WTC11 (cell line): ENCODE measurements at regions not wholly inside any gene's neighbourhood (a gene's known extent, or its start where the extent isn't known, plus 50 kb on each side); places are given as distances from the start of the nearest gene placed in this dataset.

Experiments
- ATAC-seq: fragments of 200-7000 bp; cut with Tn5 transposase; 2 replicates; pipeline ENCODE4 v1.10.0; 2021; ENCODE audit warnings: mild to moderate bottlenecking, moderate library complexity
- CTCF ChIA-PET: fragments of 300-600 bp; sonication (Branson Sonifier 250); formaldehyde crosslinking; loops from one replicate; lab custom pipeline; 2021; ENCODE audit warnings: antibody characterized with exemption; lab: Charles Lee
- POLR2A ChIA-PET: fragments of 350-600 bp; sonication (Branson Sonifier 250); formaldehyde crosslinking; loops from one replicate; lab custom pipeline; 2021; ENCODE audit warnings: antibody characterized with exemption; lab: Charles Lee
- DNase-seq: peaks from one replicate; pipeline ENCODE4 v3.0.0; 2021; ENCODE audit warnings: low spot score
- H3K27ac Mint-ChIP-seq: 2 replicates; pipeline ENCODE4 v1.8.0; 2021; ENCODE audit warnings: mixed read lengths
- H3K27me3 Mint-ChIP-seq: 2 replicates; pipeline ENCODE4 v1.8.0; 2021; ENCODE audit warnings: low read depth, mild to moderate bottlenecking, moderate library complexity, mixed read lengths
- H3K36me3 Mint-ChIP-seq: 2 replicates; pipeline ENCODE4 v1.8.0; 2021; ENCODE audit warnings: mixed read lengths
- H3K4me1 Mint-ChIP-seq: 2 replicates; pipeline ENCODE4 v1.8.0; 2022; ENCODE audit warnings: mixed read lengths
- H3K4me3 Mint-ChIP-seq: 2 replicates; pipeline ENCODE4 v1.8.0; 2021; ENCODE audit warnings: mild to moderate bottlenecking, moderate library complexity, mixed read lengths
- H3K9me3 Mint-ChIP-seq: 2 replicates; pipeline ENCODE4 v1.8.0; 2021; ENCODE audit warnings: mixed read lengths
- CBFB ChIP-seq: sonication (generic); formaldehyde crosslinking; IDR thresholded peaks from 2 replicates; pipeline ENCODE4 v1.8.1; 2022; ENCODE audit warnings: mild to moderate bottlenecking, low read depth, missing genetic modification reagents
- EMX1 ChIP-seq: fragments of 250-450 bp; sonication (Bioruptor Pico); IDR thresholded peaks from 2 replicates; pipeline ENCODE4 v1.8.0; 2021; ENCODE audit warnings: mild to moderate bottlenecking
- FOXP1 ChIP-seq: sonication (generic); formaldehyde crosslinking; IDR thresholded peaks from 2 replicates; pipeline ENCODE4 v1.8.0; 2022; ENCODE audit warnings: missing genetic modification reagents, mild to moderate bottlenecking, moderate library complexity, borderline replicate concordance
- GRHL2 ChIP-seq: fragments of 250-450 bp; sonication (Bioruptor Pico); IDR thresholded peaks from 2 replicates; pipeline ENCODE4 v1.8.0; 2022; ENCODE audit warnings: mild to moderate bottlenecking, moderate library complexity; ENCODE audit not compliant: insufficient replicate concordance, severe bottlenecking
- TEAD1 ChIP-seq: sonication (generic); formaldehyde crosslinking; IDR thresholded peaks from 2 replicates; pipeline ENCODE4 v1.8.0; 2022; ENCODE audit warnings: mild to moderate bottlenecking, missing genetic modification reagents
- TP53 ChIP-seq: sonication (generic); formaldehyde crosslinking; IDR thresholded peaks from 2 replicates; pipeline ENCODE4 v1.8.1; 2023; ENCODE audit warnings: mild to moderate bottlenecking, missing genetic modification reagents
- ZNF138 ChIP-seq: sonication (generic); formaldehyde crosslinking; conservative IDR thresholded peaks from 2 replicates; pipeline ENCODE4 v1.8.1; 2022; ENCODE audit warnings: mild to moderate bottlenecking, moderate library complexity, missing genetic modification reagents
- ZNF232 ChIP-seq: sonication (generic); formaldehyde crosslinking; IDR thresholded peaks from 2 replicates; pipeline ENCODE4 v1.8.0; 2022; ENCODE audit warnings: mild to moderate bottlenecking, missing genetic modification reagents
- TF ChIP-seq, protein P1 (sequence below): sonication (generic); formaldehyde crosslinking; IDR thresholded peaks from 2 replicates; pipeline ENCODE4 v1.8.1; 2022; ENCODE audit warnings: missing genetic modification reagents, borderline replicate concordance
- TF ChIP-seq, protein P2 (sequence below): sonication (generic); formaldehyde crosslinking; conservative IDR thresholded peaks from 2 replicates; pipeline ENCODE4 v1.8.1; 2022; ENCODE audit warnings: mild to moderate bottlenecking, missing genetic modification reagents
- TF ChIP-seq, protein P3 (sequence below): sonication (generic); formaldehyde crosslinking; IDR thresholded peaks from 2 replicates; pipeline ENCODE4 v1.8.0; 2022; ENCODE audit warnings: mild to moderate bottlenecking, missing genetic modification reagents
- TF ChIP-seq, protein P4 (sequence below): fragments of 250-450 bp; sonication (Bioruptor Pico); IDR thresholded peaks from 2 replicates; pipeline ENCODE4 v2.1.2; 2022; ENCODE audit warnings: mild to moderate bottlenecking, moderate library complexity
- TF ChIP-seq, protein P5 (sequence below): fragments of 200-600 bp; IDR thresholded peaks from 2 replicates; pipeline ENCODE4 v1.8.0; 2022; ENCODE audit warnings: antibody characterized with exemption
- TF ChIP-seq, protein P6 (sequence below): sonication (generic); formaldehyde crosslinking; IDR thresholded peaks from 2 replicates; pipeline ENCODE4 v1.8.0; 2022; ENCODE audit warnings: mild to moderate bottlenecking, missing genetic modification reagents
- TF ChIP-seq, protein P7 (sequence below): sonication (generic); formaldehyde crosslinking; IDR thresholded peaks from 2 replicates; pipeline ENCODE4 v1.8.1; 2023; ENCODE audit warnings: mild to moderate bottlenecking, missing genetic modification reagents

DNA sequence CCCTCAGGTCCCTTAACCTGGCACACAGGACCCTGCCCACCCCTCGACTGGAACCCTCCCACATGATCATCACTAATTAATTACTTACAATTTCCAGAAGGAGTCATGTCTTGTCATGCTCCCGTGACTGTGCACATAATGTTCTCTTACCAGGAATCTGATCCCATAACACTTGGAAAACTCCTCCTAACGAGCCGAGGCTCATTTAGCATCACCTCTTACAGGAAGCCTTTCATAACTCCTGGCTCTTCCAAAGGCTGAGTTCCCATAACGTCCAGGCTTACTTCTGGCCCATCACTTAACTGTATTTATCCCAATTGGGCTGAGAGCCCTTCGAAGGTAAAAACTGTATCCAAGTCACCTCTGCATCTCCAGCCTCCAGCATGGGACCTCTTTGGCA is 147.9 kb upstream of the JUN start (continued):
- TF ChIP-seq, protein P1, sequence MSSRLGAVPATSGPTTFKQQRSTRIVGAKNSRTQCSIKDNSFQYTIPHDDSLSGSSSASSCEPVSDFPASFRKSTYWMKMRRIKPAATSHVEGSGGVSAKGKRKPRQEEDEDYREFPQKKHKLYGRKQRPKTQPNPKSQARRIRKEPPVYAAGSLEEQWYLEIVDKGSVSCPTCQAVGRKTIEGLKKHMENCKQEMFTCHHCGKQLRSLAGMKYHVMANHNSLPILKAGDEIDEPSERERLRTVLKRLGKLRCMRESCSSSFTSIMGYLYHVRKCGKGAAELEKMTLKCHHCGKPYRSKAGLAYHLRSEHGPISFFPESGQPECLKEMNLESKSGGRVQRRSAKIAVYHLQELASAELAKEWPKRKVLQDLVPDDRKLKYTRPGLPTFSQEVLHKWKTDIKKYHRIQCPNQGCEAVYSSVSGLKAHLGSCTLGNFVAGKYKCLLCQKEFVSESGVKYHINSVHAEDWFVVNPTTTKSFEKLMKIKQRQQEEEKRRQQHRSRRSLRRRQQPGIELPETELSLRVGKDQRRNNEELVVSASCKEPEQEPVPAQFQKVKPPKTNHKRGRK: no peak
- no peak for TF ChIP-seq EMX1 (CRISPR knock-in tag)
- no peak for TF ChIP-seq CBFB (CRISPR knock-in tag)

DNA sequence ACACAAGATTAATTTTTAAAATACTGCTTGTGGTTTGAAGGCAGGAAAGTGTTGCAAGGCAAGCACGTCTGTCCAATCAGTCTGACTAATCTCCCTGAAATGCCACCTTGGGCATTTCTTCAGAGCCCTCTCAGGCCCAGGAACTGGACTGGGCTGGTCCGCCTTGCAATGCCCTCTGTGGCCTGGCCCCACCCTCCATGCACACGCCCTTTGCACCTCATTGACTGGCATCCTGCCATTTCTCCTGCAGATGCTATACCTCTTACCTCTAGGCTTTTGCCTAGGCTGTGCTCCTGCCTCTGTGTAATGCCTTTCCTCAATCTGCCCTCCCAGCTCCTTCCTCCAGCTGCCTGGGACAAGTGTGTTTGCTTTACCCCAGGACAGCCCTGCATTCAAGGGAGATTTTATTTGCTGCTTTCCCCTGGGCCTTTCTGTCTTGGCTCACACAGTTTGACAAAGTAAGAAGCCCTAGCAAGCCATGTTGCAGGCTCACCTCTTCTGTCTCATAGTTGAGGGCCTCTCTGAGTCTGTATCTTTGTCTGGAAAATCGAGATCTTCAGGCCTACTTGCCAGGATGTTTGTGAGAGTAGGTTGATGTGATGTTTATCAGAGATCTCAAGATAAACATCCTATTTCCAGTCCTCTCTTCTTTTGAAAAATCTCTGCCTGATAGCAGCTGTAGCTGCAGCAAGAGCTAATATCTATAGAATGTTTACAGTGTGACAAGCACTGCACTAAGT is 149.2 kb upstream of the JUN start:
- no peak overlapping the region for H3K27ac Mint-ChIP-seq
- CTCF ChIA-PET: interaction anchor here (1.1 kb wide), 1 partner anchor 192 kb away, joined by 3 read pairs; no protein-coding TSS in a partner anchor

DNA sequence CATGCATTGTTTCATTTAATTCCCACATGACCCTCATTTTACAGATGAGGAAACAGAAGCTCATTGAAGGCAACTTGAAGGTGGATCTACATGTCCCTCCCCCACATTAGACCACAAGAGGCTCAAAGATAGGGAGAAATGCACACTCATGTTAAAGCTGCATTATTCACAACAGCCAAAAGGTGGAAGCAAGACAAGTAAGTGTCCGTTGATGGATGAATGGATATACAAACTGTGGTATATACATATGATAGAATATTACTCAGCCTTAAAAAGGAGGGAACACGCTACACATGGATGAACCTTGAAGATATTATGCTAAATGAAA is 149.7 kb upstream of the JUN start:
- Mint-ChIP-seq H3K27ac (no peak overlapping the region), H3K4me3 (no peak overlapping the region), H3K9me3 (no peaks in the 10 kb centered on the region), H3K27me3 (no peaks in the 10 kb centered on the region; the same call in none of the 2 replicates), H3K4me1 (peaks cover 6% of the 10 kb centered on the region; the same call in 1 of the 2 replicates), H3K36me3 (no peaks in the 10 kb centered on the region)
- POLR2A ChIA-PET: no interaction called here
- TF ChIP-seq, protein P2, sequence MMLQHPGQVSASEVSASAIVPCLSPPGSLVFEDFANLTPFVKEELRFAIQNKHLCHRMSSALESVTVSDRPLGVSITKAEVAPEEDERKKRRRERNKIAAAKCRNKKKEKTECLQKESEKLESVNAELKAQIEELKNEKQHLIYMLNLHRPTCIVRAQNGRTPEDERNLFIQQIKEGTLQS (CRISPR knock-in tag): no peak
- TF ChIP-seq, protein P3, sequence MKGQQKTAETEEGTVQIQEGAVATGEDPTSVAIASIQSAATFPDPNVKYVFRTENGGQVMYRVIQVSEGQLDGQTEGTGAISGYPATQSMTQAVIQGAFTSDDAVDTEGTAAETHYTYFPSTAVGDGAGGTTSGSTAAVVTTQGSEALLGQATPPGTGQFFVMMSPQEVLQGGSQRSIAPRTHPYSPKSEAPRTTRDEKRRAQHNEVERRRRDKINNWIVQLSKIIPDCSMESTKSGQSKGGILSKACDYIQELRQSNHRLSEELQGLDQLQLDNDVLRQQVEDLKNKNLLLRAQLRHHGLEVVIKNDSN (CRISPR knock-in tag): no peak
- TF ChIP-seq ZNF232 (CRISPR knock-in tag) (no peak), TP53 (CRISPR knock-in tag) (no peak)
- CTCF ChIA-PET: no interaction called here
- DNase-seq: no peak
- ATAC-seq: no peak

More for the DNA sequence above, 149.2 kb upstream of the JUN start:
- TF ChIP-seq FOXP1 (CRISPR knock-in tag) (no peak), TEAD1 (CRISPR knock-in tag) (no peak), GRHL2 (CRISPR knock-in tag) (no peak), ZNF138 (no peak)
- TF ChIP-seq, protein P4, sequence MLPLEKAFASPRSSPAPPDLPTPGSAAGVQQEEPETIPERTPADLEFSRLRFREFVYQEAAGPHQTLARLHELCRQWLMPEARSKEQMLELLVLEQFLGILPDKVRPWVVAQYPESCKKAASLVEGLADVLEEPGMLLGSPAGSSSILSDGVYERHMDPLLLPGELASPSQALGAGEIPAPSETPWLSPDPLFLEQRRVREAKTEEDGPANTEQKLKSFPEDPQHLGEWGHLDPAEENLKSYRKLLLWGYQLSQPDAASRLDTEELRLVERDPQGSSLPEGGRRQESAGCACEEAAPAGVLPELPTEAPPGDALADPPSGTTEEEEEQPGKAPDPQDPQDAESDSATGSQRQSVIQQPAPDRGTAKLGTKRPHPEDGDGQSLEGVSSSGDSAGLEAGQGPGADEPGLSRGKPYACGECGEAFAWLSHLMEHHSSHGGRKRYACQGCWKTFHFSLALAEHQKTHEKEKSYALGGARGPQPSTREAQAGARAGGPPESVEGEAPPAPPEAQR (CRISPR knock-in tag): no peak
- TF ChIP-seq, protein P5, sequence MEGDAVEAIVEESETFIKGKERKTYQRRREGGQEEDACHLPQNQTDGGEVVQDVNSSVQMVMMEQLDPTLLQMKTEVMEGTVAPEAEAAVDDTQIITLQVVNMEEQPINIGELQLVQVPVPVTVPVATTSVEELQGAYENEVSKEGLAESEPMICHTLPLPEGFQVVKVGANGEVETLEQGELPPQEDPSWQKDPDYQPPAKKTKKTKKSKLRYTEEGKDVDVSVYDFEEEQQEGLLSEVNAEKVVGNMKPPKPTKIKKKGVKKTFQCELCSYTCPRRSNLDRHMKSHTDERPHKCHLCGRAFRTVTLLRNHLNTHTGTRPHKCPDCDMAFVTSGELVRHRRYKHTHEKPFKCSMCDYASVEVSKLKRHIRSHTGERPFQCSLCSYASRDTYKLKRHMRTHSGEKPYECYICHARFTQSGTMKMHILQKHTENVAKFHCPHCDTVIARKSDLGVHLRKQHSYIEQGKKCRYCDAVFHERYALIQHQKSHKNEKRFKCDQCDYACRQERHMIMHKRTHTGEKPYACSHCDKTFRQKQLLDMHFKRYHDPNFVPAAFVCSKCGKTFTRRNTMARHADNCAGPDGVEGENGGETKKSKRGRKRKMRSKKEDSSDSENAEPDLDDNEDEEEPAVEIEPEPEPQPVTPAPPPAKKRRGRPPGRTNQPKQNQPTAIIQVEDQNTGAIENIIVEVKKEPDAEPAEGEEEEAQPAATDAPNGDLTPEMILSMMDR: no peak
- TF ChIP-seq, protein P6, sequence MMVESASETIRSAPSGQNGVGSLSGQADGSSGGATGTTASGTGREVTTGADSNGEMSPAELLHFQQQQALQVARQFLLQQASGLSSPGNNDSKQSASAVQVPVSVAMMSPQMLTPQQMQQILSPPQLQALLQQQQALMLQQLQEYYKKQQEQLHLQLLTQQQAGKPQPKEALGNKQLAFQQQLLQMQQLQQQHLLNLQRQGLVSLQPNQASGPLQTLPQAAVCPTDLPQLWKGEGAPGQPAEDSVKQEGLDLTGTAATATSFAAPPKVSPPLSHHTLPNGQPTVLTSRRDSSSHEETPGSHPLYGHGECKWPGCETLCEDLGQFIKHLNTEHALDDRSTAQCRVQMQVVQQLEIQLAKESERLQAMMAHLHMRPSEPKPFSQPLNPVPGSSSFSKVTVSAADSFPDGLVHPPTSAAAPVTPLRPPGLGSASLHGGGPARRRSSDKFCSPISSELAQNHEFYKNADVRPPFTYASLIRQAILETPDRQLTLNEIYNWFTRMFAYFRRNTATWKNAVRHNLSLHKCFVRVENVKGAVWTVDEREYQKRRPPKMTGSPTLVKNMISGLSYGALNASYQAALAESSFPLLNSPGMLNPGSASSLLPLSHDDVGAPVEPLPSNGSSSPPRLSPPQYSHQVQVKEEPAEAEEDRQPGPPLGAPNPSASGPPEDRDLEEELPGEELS (CRISPR knock-in tag): no peak
- TF ChIP-seq, protein P7, sequence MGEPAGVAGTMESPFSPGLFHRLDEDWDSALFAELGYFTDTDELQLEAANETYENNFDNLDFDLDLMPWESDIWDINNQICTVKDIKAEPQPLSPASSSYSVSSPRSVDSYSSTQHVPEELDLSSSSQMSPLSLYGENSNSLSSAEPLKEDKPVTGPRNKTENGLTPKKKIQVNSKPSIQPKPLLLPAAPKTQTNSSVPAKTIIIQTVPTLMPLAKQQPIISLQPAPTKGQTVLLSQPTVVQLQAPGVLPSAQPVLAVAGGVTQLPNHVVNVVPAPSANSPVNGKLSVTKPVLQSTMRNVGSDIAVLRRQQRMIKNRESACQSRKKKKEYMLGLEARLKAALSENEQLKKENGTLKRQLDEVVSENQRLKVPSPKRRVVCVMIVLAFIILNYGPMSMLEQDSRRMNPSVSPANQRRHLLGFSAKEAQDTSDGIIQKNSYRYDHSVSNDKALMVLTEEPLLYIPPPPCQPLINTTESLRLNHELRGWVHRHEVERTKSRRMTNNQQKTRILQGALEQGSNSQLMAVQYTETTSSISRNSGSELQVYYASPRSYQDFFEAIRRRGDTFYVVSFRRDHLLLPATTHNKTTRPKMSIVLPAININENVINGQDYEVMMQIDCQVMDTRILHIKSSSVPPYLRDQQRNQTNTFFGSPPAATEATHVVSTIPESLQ (CRISPR knock-in tag): no peak
- TF ChIP-seq, all 79 proteins: peak for 0
- POLR2A ChIA-PET: no interaction called here
- H3K9me3 Mint-ChIP-seq: no peaks in the 10 kb centered on the region
- no peaks in the 10 kb centered on the region for H3K36me3 Mint-ChIP-seq
- H3K27me3 Mint-ChIP-seq: no peaks in the 10 kb centered on the region; the same call in none of the 2 replicates
- ATAC-seq (peak; percentile 24; the same call in 1 of the 2 replicates), DNase-seq (no peak)
- H3K4me3 Mint-ChIP-seq: no peak overlapping the region
- peaks cover 6% of the 10 kb centered on the region; the same call in 1 of the 2 replicates for H3K4me1 Mint-ChIP-seq
